Osteocyte (in vitro differentiated cells): ENCODE measurements at regions not wholly inside any gene's neighbourhood (a gene's known extent, or its start where the extent isn't known, plus 50 kb on each side); places are given as distances from the start of the nearest gene placed in this dataset.
"Not testable (repeated sequence)": the region's sequence is repeated elsewhere in the genome, so short reads cannot be mapped to it uniquely, and the experiment has no call there.

Source experiments
- DNase-seq: peaks from one replicate; pipeline ENCODE4 v3.0.0; 2021; ENCODE audit warnings: mixed read lengths; ENCODE audit not compliant: unreplicated experiment; ENCODE audit errors: extremely low spot score
- H3K27ac Mint-ChIP-seq: one replicate; pipeline ENCODE4 v1.8.0; 2021; ENCODE audit warnings: mild to moderate bottlenecking, mixed read lengths; ENCODE audit not compliant: unreplicated experiment
- H3K27me3 Mint-ChIP-seq: one replicate; pipeline ENCODE4 v1.8.0; 2021; ENCODE audit warnings: mixed read lengths; ENCODE audit not compliant: unreplicated experiment
- H3K36me3 Mint-ChIP-seq: one replicate; pipeline ENCODE4 v1.8.0; 2021; ENCODE audit warnings: mixed read lengths; ENCODE audit not compliant: unreplicated experiment
- H3K4me1 Mint-ChIP-seq: one replicate; pipeline ENCODE4 v1.8.0; 2021; ENCODE audit warnings: mixed read lengths; ENCODE audit not compliant: unreplicated experiment
- H3K4me3 Mint-ChIP-seq: one replicate; pipeline ENCODE4 v1.8.0; 2021; ENCODE audit warnings: mild to moderate bottlenecking, moderate library complexity, mixed read lengths; ENCODE audit not compliant: unreplicated experiment
- H3K9me3 Mint-ChIP-seq: one replicate; pipeline ENCODE4 v1.8.0; 2021; ENCODE audit warnings: mixed read lengths; ENCODE audit not compliant: unreplicated experiment
- TF ChIP-seq, protein P1 (sequence below): fragments of 200-600 bp; sonication (generic); IDR thresholded peaks from 2 replicates; pipeline ENCODE4 v1.5.0; 2021; ENCODE audit warnings: antibody characterized with exemption, mild to moderate bottlenecking, moderate library complexity

DNA sequence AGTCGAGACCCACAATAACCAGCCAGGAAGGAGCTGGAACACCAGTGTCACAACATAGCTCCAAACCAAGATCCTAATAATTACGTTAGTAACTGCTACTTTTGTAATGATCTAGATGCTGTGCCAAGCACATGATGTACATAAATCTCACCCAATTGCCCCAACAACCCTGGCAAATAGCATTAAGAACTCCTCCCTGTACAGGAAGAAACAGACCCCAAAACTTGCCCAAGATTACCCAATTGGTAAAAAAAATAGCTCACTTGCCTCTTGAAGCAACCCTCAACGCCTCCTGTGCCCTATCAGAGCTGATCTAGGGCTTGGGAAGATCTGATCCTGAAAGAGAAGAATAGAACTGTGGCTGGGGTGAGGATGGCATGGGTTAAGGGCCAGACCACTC lies 628.7 kb upstream of the AUTS2 start:
- Mint-ChIP-seq H3K27ac (no peak overlapping the region), H3K27me3 (peaks cover 8% of the 10 kb centered on the region), H3K9me3 (peaks cover 6% of the 10 kb centered on the region), H3K36me3 (no peaks in the 10 kb centered on the region), H3K4me3 (no peak overlapping the region), H3K4me1 (no peaks in the 10 kb centered on the region)
- TF ChIP-seq, protein P1, sequence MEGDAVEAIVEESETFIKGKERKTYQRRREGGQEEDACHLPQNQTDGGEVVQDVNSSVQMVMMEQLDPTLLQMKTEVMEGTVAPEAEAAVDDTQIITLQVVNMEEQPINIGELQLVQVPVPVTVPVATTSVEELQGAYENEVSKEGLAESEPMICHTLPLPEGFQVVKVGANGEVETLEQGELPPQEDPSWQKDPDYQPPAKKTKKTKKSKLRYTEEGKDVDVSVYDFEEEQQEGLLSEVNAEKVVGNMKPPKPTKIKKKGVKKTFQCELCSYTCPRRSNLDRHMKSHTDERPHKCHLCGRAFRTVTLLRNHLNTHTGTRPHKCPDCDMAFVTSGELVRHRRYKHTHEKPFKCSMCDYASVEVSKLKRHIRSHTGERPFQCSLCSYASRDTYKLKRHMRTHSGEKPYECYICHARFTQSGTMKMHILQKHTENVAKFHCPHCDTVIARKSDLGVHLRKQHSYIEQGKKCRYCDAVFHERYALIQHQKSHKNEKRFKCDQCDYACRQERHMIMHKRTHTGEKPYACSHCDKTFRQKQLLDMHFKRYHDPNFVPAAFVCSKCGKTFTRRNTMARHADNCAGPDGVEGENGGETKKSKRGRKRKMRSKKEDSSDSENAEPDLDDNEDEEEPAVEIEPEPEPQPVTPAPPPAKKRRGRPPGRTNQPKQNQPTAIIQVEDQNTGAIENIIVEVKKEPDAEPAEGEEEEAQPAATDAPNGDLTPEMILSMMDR = no peak
- DNase-seq = no peak

DNA sequence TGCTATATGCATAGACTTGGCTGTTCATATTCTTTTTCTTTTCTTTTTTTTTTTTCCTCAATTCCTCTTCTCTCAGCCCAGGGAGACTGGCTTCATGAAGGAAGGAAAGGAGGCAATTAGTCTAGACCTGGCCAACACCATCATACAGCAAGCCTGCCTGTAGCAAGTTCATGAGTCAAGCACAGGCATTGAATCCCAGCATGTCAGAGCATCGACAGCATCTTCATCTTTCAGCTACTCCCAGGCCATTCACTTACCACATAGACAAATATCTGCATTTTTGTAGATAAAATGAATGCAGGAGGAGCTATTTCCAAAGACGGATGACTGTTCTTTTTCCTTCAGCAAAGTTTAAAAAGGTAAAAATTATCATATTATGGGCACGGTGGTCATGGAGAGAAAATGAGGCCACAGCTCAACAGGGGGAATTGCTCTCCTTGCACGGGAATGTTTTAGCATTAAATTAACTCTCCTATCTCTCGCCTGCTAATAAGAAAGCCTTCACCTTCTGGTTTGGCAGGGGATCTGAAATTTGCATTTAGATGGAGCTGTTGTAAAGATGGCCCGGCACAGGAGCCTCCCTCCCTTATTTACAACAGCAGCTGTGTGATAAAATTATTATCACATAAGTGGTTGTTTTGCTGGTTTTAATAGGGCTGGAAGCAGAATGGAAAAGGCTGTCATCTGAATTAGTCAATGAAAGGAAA lies 626.5 kb upstream of the AUTS2 start:
- peaks cover 12% of the 10 kb centered on the region for H3K27me3 Mint-ChIP-seq
- TF ChIP-seq, protein P1 = no peak
- H3K4me3 Mint-ChIP-seq = no peak overlapping the region
- no peak for DNase-seq
- no peak overlapping the region for H3K27ac Mint-ChIP-seq
- H3K9me3 Mint-ChIP-seq = peaks cover 6% of the 10 kb centered on the region
- H3K4me1 Mint-ChIP-seq = no peaks in the 10 kb centered on the region
- H3K36me3 Mint-ChIP-seq = no peaks in the 10 kb centered on the region

DNA sequence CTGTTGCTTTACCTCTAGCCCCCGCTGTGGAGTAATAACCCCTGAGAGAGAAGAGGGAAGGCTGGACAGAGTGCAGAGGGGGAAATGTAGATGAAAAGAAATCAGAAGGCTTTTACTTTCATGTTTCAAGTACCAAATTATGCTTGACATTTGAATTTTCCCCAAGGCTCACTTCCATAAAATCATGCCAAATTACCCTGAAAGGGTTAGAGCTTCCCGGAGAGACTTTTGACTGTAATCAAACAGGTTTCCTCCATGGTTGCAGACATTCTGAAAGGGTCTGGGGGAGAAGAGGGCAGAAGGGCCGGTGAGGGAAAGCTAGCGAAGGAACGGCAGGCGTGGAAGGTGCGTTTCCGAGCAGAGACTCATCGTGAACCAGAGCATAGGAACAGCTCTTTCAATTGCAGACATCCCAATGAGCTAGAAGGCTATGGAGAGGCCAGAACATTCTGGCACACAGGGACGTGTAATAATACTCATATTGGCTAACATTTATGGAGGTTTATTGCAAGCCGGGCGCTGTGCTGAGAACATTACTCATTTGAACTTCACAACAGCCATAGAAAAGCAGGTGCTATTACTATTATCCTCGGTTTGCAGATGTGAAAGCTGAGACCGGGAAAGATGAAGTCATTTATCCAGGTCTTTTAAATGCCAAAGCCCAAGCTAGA lies 620.8 kb upstream of the AUTS2 start:
- no peak overlapping the region for H3K4me3 Mint-ChIP-seq
- no peaks in the 10 kb centered on the region for H3K36me3 Mint-ChIP-seq
- no peak for DNase-seq
- H3K27ac Mint-ChIP-seq = no peak overlapping the region
- H3K4me1 Mint-ChIP-seq = peaks cover 10% of the 10 kb centered on the region
- peaks cover 4% of the 10 kb centered on the region for H3K27me3 Mint-ChIP-seq
- H3K9me3 Mint-ChIP-seq = no peaks in the 10 kb centered on the region
- TF ChIP-seq, protein P1 = no peak

DNA sequence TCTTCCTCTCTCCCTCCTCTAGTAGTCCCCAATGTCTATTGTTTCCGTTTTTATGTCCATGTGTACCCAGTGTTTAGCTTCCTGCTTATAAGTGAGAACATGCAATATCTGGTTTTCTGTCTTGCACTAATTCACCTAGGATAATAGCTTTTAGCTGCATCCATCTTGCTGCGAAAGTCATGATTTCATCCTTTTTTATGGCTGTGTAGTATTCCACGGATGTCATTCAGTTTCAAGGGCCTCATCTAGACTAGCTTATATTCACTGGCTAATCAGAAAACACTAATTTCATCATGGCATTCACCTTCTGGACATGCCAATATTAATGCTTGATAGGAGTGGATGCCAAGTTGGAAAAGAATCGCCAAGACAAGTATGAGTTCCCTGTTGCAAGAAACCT lies 619.6 kb upstream of the AUTS2 start:
- TF ChIP-seq, protein P1 = no peak
- no peak overlapping the region for H3K4me3 Mint-ChIP-seq

DNA sequence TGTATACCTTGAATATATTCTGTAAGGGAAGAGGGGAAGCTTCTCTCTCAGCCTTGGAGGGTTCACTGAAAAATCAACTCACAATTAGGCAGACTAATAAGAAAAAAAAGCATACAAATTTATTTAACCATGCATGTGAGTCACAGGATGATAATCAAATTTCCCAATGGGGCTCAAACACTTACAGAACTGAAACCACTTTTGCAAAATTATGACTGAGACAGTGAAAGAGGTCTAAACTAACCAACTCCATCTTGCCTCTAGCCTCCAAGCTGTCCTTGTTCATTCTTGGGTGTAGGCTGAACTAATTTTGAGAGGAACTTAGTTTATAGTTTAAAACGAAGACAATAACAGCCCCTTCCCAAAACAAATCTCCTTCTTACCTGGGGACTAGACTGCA lies 618.3 kb upstream of the AUTS2 start:
- TF ChIP-seq, protein P1 = no peak
- Mint-ChIP-seq H3K36me3 (no peaks in the 10 kb centered on the region), H3K4me3 (no peak overlapping the region), H3K27me3 (peaks cover 4% of the 10 kb centered on the region), H3K9me3 (no peaks in the 10 kb centered on the region), H3K27ac (peak overlapping the region; percentile 37), H3K4me1 (peaks cover 10% of the 10 kb centered on the region)
- DNase-seq = no peak

More for the DNA sequence above, 619.6 kb upstream of the AUTS2 start:
- H3K27ac Mint-ChIP-seq = no peak overlapping the region
- H3K9me3 Mint-ChIP-seq = no peaks in the 10 kb centered on the region
- DNase-seq = no peak
- H3K27me3 Mint-ChIP-seq = peaks cover 4% of the 10 kb centered on the region
- H3K4me1 Mint-ChIP-seq = peaks cover 10% of the 10 kb centered on the region
- no peaks in the 10 kb centered on the region for H3K36me3 Mint-ChIP-seq

DNA sequence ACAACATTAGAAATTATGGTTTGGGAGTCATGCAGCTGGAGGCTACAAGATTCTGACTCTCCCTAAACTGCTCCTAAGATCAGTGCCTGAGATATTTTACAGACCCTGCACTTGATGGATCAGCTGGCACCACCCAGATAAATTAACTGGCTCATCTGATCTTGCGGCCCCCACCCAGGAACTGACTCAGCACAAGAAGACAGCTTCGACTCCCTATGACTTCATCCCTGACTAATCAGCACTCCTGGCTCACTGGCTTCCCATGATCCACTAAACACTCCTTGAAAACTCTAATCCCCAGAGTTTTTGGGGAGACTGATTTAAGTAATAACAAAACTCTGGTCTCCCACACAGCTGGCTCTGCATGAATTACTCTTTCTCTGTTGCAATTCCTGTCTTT lies 617.8 kb upstream of the AUTS2 start:
- H3K36me3 Mint-ChIP-seq, H3K9me3 Mint-ChIP-seq, H3K27me3 Mint-ChIP-seq, DNase-seq, H3K4me3 Mint-ChIP-seq, H3K4me1 Mint-ChIP-seq: not testable (repeated sequence)
- peak overlapping the region; percentile 37 for H3K27ac Mint-ChIP-seq
